Stimulated activated naive CD8-positive, alpha-beta T cell treated with anti-CD3 and anti-CD28 coated beads, Interleukin-15, Interleukin-2, amounts not matched to agents 100 ng/mL and 50 ng/mL, for 24 hours (primary cell): ENCODE measurements at regions not wholly inside any gene's neighbourhood (a gene's known extent, or its start where the extent isn't known, plus 50 kb on each side); places are given as distances from the start of the nearest gene placed in this dataset.

Experiments used
- H3K27ac Mint-ChIP-seq: one replicate; pipeline ENCODE4 v1.8.0; 2021; ENCODE audit warnings: mild to moderate bottlenecking, mixed read lengths
- H3K27me3 Mint-ChIP-seq: one replicate; pipeline ENCODE4 v1.8.0; 2021; ENCODE audit warnings: mixed read lengths
- H3K36me3 Mint-ChIP-seq: one replicate; pipeline ENCODE4 v1.8.0; 2021; ENCODE audit warnings: low read depth, mixed read lengths
- H3K4me1 Mint-ChIP-seq: one replicate; pipeline ENCODE4 v1.8.0; 2021; ENCODE audit warnings: low read depth, mixed read lengths
- H3K4me3 Mint-ChIP-seq: one replicate; pipeline ENCODE4 v1.8.0; 2021; ENCODE audit warnings: mild to moderate bottlenecking, mixed read lengths
- H3K9me3 Mint-ChIP-seq: one replicate; pipeline ENCODE4 v1.8.0; 2021; ENCODE audit warnings: mixed read lengths

GRCh38 chr2:3138621-3139020, 239.0 kb downstream of the EIPR1 start:
- Mint-ChIP-seq H3K4me3 (no peak overlapping the region), H3K27me3 (no peaks in the 10 kb centered on the region), H3K27ac (no peak overlapping the region), H3K4me1 (no peaks in the 10 kb centered on the region), H3K9me3 (peaks cover 6% of the 10 kb centered on the region), H3K36me3 (no peaks in the 10 kb centered on the region)

- Mint-ChIP-seq H3K9me3 (peaks cover 10% of the 10 kb centered on the region), H3K27ac (no peak overlapping the region), H3K27me3 (no peaks in the 10 kb centered on the region), H3K4me3 (no peak overlapping the region), H3K36me3 (no peaks in the 10 kb centered on the region), H3K4me1 (no peaks in the 10 kb centered on the region)
Measured at GRCh38 chr2:3137651-3138300, 239.8 kb downstream of the EIPR1 start.

- H3K27ac Mint-ChIP-seq: no peak overlapping the region
- no peaks in the 10 kb centered on the region for H3K27me3 Mint-ChIP-seq
- H3K36me3 Mint-ChIP-seq: no peaks in the 10 kb centered on the region
- H3K4me3 Mint-ChIP-seq: no peak overlapping the region
- H3K4me1 Mint-ChIP-seq: no peaks in the 10 kb centered on the region
- H3K9me3 Mint-ChIP-seq: peaks cover 10% of the 10 kb centered on the region
Measured at GRCh38 chr2:3135676-3136075, 241.9 kb downstream of the EIPR1 start.

DNA sequence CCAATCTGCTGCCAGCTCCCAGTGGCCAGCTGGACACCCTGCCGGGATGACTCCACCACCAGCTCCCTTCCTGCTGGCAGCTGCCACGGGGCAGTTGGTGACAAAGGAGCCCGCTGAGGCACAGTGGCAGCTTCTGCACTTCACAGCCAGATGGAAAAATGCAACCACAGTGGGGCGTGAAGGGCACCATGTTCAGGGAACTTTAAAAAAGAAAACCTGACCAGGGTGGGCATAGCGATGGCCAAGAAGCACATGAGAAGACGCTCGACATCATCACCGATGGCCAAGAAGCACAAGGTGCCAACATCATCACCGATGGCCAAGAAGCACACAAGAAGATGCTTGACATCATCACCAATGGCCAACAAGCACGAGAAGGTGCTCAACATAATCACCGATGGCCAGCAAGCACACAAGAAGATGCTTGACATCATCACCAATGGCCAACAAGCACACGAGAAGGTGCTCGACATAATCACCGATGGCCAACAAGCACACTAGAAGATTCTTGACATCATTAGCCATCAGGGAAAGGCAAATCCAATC, 243.5 kb downstream of the EIPR1 start:
- H3K36me3 Mint-ChIP-seq: no peaks in the 10 kb centered on the region
- no peaks in the 10 kb centered on the region for H3K27me3 Mint-ChIP-seq
- no peak overlapping the region for H3K4me3 Mint-ChIP-seq
- H3K4me1 Mint-ChIP-seq: no peaks in the 10 kb centered on the region
- H3K9me3 Mint-ChIP-seq: peaks cover 10% of the 10 kb centered on the region
- H3K27ac Mint-ChIP-seq: no peak overlapping the region

- H3K9me3 Mint-ChIP-seq: peaks cover 10% of the 10 kb centered on the region
Measured at GRCh38 chr2:3132966-3133365, 244.7 kb downstream of the EIPR1 start.

DNA sequence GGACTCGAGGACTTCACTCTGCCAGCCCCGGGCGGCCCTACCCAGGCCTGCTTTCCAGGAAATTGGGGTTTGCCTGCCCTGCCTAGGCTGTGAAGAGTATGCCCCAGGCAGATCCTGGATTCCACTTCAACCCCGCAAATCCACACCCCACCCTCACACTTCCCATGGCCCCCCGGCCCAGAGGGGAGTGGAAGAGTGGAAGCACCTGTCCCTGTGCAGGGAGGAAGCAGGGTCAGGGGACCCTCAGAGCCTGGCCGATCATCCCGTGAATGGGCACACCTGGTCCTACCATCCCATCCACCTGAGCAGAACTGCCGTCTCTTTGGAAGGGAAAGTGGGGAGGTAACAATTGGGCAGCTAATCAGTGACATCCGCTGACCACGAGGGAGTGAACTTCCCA, 245.2 kb downstream of the EIPR1 start:
- no peaks in the 10 kb centered on the region for H3K27me3 Mint-ChIP-seq
- no peaks in the 10 kb centered on the region for H3K4me1 Mint-ChIP-seq
- H3K4me3 Mint-ChIP-seq: no peak overlapping the region
- no peak overlapping the region for H3K27ac Mint-ChIP-seq
- peaks cover 10% of the 10 kb centered on the region for H3K9me3 Mint-ChIP-seq
- no peaks in the 10 kb centered on the region for H3K36me3 Mint-ChIP-seq

More at GRCh38 chr2:3132966-3133365, 244.7 kb downstream of the EIPR1 start:
- H3K4me1 Mint-ChIP-seq: no peaks in the 10 kb centered on the region
- H3K36me3 Mint-ChIP-seq: no peaks in the 10 kb centered on the region
- no peak overlapping the region for H3K4me3 Mint-ChIP-seq
- no peak overlapping the region for H3K27ac Mint-ChIP-seq
- no peaks in the 10 kb centered on the region for H3K27me3 Mint-ChIP-seq

DNA sequence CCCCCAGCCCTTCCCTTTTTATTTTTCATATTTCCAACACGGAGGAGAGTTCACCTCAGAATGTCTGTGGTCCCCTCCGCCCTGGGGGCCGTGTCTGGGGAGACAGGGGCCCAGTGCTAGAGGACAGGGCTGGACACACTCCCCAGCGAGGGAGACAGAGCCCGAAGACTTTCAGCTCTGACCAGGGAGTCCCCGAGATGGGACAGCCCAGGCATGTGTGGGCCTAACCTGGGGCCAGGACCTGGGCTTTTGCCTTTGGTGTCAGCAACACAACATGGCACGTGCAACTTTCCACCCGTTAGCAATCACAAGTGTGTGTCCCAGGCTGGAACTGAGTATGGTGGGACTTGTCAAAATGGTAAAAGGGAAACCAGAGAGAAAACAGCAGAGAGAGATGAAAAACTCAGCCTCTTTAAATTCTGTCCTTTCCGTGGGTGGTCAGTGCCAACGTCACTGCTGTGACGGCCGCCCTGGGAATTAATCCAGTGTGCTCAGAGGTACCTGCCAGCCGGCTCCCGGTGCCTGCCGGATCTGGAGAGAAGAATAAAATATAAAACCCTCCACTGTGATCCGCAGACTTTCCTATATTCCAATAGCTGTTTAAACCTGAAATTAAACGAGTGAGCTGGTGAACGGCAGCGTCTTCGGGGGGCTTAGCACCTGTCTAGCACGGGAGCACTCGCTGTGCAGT, 245.8 kb downstream of the EIPR1 start:
- Mint-ChIP-seq H3K36me3 (no peaks in the 10 kb centered on the region), H3K4me1 (no peaks in the 10 kb centered on the region), H3K9me3 (peaks cover 10% of the 10 kb centered on the region), H3K27ac (no peak overlapping the region), H3K27me3 (no peaks in the 10 kb centered on the region), H3K4me3 (no peak overlapping the region)

- H3K27ac Mint-ChIP-seq: no peak overlapping the region
- peaks cover 10% of the 10 kb centered on the region for H3K9me3 Mint-ChIP-seq
- no peaks in the 10 kb centered on the region for H3K27me3 Mint-ChIP-seq
- no peaks in the 10 kb centered on the region for H3K4me1 Mint-ChIP-seq
- H3K4me3 Mint-ChIP-seq: no peak overlapping the region
- no peaks in the 10 kb centered on the region for H3K36me3 Mint-ChIP-seq
Measured at GRCh38 chr2:3130889-3131635, 246.6 kb downstream of the EIPR1 start.

DNA sequence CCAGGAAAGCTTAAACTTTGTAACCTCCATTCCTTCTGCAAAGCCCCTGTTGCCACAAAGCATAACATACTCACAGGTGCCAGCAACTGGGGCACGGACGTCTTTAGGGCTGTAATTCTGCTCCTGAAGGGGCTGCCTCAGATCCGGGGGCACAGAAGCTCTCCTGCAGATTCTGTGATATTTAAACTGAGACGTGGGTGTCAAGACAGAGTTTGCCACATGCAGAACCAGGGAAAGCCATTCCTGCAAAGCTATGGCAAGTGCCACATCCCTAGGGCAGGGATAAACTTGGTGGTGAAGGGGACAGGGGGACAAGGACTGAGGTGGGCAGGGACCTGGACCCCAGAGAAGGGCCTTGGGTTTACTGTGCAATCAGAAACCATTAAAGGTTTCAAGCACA, 247.2 kb downstream of the EIPR1 start:
- Mint-ChIP-seq H3K27ac (no peak overlapping the region), H3K4me1 (no peaks in the 10 kb centered on the region), H3K4me3 (no peak overlapping the region), H3K9me3 (peaks cover 4% of the 10 kb centered on the region), H3K36me3 (no peaks in the 10 kb centered on the region), H3K27me3 (no peaks in the 10 kb centered on the region)

- Mint-ChIP-seq H3K4me1 (no peaks in the 10 kb centered on the region), H3K4me3 (no peak overlapping the region), H3K9me3 (peaks cover 4% of the 10 kb centered on the region), H3K27me3 (no peaks in the 10 kb centered on the region), H3K27ac (no peak overlapping the region), H3K36me3 (no peaks in the 10 kb centered on the region)
Measured at GRCh38 chr2:3129867-3130266, 247.8 kb downstream of the EIPR1 start.

- no peaks in the 10 kb centered on the region for H3K27me3 Mint-ChIP-seq
- H3K27ac Mint-ChIP-seq: no peak overlapping the region
- no peaks in the 10 kb centered on the region for H3K4me1 Mint-ChIP-seq
- no peaks in the 10 kb centered on the region for H3K36me3 Mint-ChIP-seq
- peaks cover 4% of the 10 kb centered on the region for H3K9me3 Mint-ChIP-seq
- no peak overlapping the region for H3K4me3 Mint-ChIP-seq
Measured at GRCh38 chr2:3128786-3129185, 248.8 kb downstream of the EIPR1 start.

- no peak overlapping the region for H3K4me3 Mint-ChIP-seq
- H3K27me3 Mint-ChIP-seq: no peaks in the 10 kb centered on the region
- H3K27ac Mint-ChIP-seq: no peak overlapping the region
- no peaks in the 10 kb centered on the region for H3K36me3 Mint-ChIP-seq
- no peaks in the 10 kb centered on the region for H3K9me3 Mint-ChIP-seq
- H3K4me1 Mint-ChIP-seq: peaks cover under 1% of the 10 kb centered on the region
Measured at GRCh38 chr2:3127710-3128109, 249.9 kb downstream of the EIPR1 start.

GRCh38 chr2:3126911-3127621, 250.6 kb downstream of the EIPR1 start:
- no peaks in the 10 kb centered on the region for H3K36me3 Mint-ChIP-seq
- H3K27ac Mint-ChIP-seq: no peak overlapping the region
- H3K4me3 Mint-ChIP-seq: no peak overlapping the region
- peaks cover 6% of the 10 kb centered on the region for H3K4me1 Mint-ChIP-seq
- no peaks in the 10 kb centered on the region for H3K9me3 Mint-ChIP-seq
- H3K27me3 Mint-ChIP-seq: no peaks in the 10 kb centered on the region

- Mint-ChIP-seq H3K27ac (no peak overlapping the region), H3K9me3 (no peaks in the 10 kb centered on the region), H3K27me3 (no peaks in the 10 kb centered on the region)
Measured at GRCh38 chr2:3126171-3126910, 251.3 kb downstream of the EIPR1 start.

More at GRCh38 chr2:3126171-3126910, 251.3 kb downstream of the EIPR1 start:
- no peak overlapping the region for H3K4me3 Mint-ChIP-seq
- peaks cover 3% of the 10 kb centered on the region for H3K36me3 Mint-ChIP-seq
- peaks cover 9% of the 10 kb centered on the region for H3K4me1 Mint-ChIP-seq
